MM.1S (cell line): ENCODE measurements at regions not wholly inside any gene's neighbourhood (a gene's known extent, or its start where the extent isn't known, plus 50 kb on each side); places are given as distances from the start of the nearest gene placed in this dataset.

Experiments used
- CTCF ChIP-seq: fragments of 300-600 bp; sonication (generic); IDR thresholded peaks from 2 replicates; pipeline ENCODE4 v1.5.1; 2016; ENCODE audit warnings: antibody characterized with exemption, low read length, mixed read lengths
- EZH2 ChIP-seq: fragments of 300-600 bp; sonication (generic); optimal IDR thresholded peaks from 2 replicates; pipeline ENCODE3; 2017; ENCODE audit warnings: low read depth, mild to moderate bottlenecking, antibody characterized with exemption, low read length, mixed read lengths

DNA sequence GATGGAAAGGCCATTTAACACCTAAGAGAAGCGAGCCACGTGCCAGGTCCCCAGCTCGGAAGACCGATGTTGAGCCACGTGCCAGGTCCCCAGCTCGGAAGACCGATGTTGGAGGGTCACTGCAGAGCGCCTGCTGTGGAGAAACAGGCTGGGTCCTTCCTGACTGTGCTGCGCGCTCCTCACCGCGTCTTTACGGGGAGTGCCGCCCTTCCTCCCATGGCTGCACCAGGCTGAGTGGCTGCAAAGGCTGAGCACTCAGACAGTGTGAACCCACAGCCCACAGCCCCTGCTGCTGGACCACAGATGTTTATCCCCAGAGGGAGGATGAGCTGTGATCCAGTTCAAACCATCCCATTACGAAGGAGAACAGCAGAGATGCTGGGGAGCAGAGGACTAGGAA, 55.7 kb downstream of the RTP5 start:
- TF ChIP-seq CTCF (no peak), EZH2 (no peak)
